Activated T-helper 2 cell treated with anti-CD3 and anti-CD28 coated beads, Interferon-gamma antibody, Interleukin-2, Interleukin-4, amounts not matched to agents 10 μg/mL and 5 μg/mL and 100 μg/mL, durations not matched to agents 14 hours and 24 hours and 36 hours (primary cell): ENCODE measurements at regions not wholly inside any gene's neighbourhood (a gene's known extent, or its start where the extent isn't known, plus 50 kb on each side); places are given as distances from the start of the nearest gene placed in this dataset.
"Not testable (repeated sequence)": the region's sequence is repeated elsewhere in the genome, so short reads cannot be mapped to it uniquely, and the experiment has no call there.

Experiments used
- DNase-seq: peaks from one replicate; pipeline ENCODE4 v3.0.0; 2021; ENCODE audit warnings: low spot score
- H3K27ac Mint-ChIP-seq: one replicate; pipeline ENCODE4 v1.8.0; 2021; ENCODE audit warnings: mixed read lengths
- H3K27me3 Mint-ChIP-seq: one replicate; pipeline ENCODE4 v1.8.0; 2021; ENCODE audit warnings: low read depth, mixed read lengths
- H3K36me3 Mint-ChIP-seq: one replicate; pipeline ENCODE4 v1.8.0; 2021; ENCODE audit warnings: low read depth, mixed read lengths
- H3K4me1 Mint-ChIP-seq: one replicate; pipeline ENCODE4 v1.8.0; 2021; ENCODE audit warnings: low read depth, mixed read lengths
- H3K4me3 Mint-ChIP-seq: one replicate; pipeline ENCODE4 v1.8.0; 2021; ENCODE audit warnings: low read depth, mild to moderate bottlenecking, moderate library complexity, mixed read lengths
- H3K9me3 Mint-ChIP-seq: one replicate; pipeline ENCODE4 v1.8.0; 2021; ENCODE audit warnings: mixed read lengths
- intact Hi-C: fragments of 100-400 bp; cut with micrococcal nuclease; formaldehyde crosslinking; loops from one replicate; pipeline ENCODE4 v1.15.1; 2023

GRCh38 chr5:101455851-101456250, 552.8 kb upstream of the ST8SIA4 start:
- H3K27ac Mint-ChIP-seq: no peak overlapping the region
- intact Hi-C loops: no loop called here
- H3K27me3 Mint-ChIP-seq: no peaks in the 10 kb centered on the region
- DNase-seq: no peak
- H3K9me3 Mint-ChIP-seq: no peaks in the 10 kb centered on the region
- no peak overlapping the region for H3K4me3 Mint-ChIP-seq
- H3K4me1 Mint-ChIP-seq: no peaks in the 10 kb centered on the region
- H3K36me3 Mint-ChIP-seq: no peaks in the 10 kb centered on the region

DNA sequence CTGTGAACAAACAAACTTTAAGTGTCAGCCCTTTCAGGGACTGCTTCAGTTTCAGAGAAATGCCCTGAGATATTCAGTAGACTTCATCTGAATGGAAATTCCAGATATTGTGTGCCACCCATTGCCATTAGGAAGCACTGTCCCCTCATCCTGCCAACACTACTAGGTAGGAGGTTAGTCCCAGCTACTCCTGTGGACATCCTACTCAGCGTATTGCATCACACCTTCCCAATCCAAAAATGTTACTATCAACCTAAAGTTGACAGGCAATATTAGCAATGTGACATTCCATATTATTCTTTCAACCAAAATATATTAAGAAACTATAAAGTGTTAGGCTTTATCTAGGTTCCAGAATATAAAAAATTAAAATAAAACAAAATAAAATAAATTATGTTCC, 552.0 kb upstream of the ST8SIA4 start:
- H3K4me1 Mint-ChIP-seq: no peaks in the 10 kb centered on the region
- intact Hi-C loops: no loop called here
- H3K27ac Mint-ChIP-seq: no peak overlapping the region
- H3K4me3 Mint-ChIP-seq: no peak overlapping the region
- H3K36me3 Mint-ChIP-seq: no peaks in the 10 kb centered on the region
- no peaks in the 10 kb centered on the region for H3K27me3 Mint-ChIP-seq
- DNase-seq: no peak
- H3K9me3 Mint-ChIP-seq: no peaks in the 10 kb centered on the region

- intact Hi-C loops, H3K9me3 Mint-ChIP-seq, H3K27me3 Mint-ChIP-seq, H3K4me1 Mint-ChIP-seq, H3K27ac Mint-ChIP-seq, H3K4me3 Mint-ChIP-seq, DNase-seq, H3K36me3 Mint-ChIP-seq: not testable (repeated sequence)
Measured at GRCh38 chr5:101442281-101442680, 539.2 kb upstream of the ST8SIA4 start.

- DNase-seq: no peak
- Mint-ChIP-seq H3K27me3 (no peaks in the 10 kb centered on the region), H3K4me3 (no peak overlapping the region), H3K36me3 (no peaks in the 10 kb centered on the region), H3K27ac (no peak overlapping the region), H3K9me3 (no peaks in the 10 kb centered on the region), H3K4me1 (no peaks in the 10 kb centered on the region)
- intact Hi-C loops: no loop called here
Measured at GRCh38 chr5:101440173-101440572, 537.1 kb upstream of the ST8SIA4 start.

DNA sequence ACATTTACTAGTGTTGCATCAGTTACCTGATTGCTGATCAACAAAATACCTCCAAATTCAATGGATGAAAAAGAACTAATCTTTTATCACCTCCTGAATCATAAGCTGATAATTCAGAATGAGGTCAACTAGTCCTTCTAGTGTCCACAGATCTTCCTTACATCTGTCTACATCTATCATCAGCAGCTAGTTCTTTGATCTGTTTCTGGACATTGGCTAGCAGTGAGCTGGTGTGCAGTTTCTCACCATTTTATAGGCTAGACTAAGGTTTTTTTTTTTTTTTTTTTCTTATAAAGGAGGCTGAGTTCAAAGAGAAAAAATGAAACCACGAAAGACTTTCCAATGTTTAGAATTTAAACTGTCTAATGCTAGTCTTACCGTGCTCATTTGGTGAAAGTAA, 534.3 kb upstream of the ST8SIA4 start:
- H3K9me3 Mint-ChIP-seq: no peaks in the 10 kb centered on the region
- H3K4me3 Mint-ChIP-seq: no peak overlapping the region
- no peak for DNase-seq
- no peaks in the 10 kb centered on the region for H3K27me3 Mint-ChIP-seq
- H3K27ac Mint-ChIP-seq: no peak overlapping the region
- no peaks in the 10 kb centered on the region for H3K4me1 Mint-ChIP-seq
- H3K36me3 Mint-ChIP-seq: no peaks in the 10 kb centered on the region
- intact Hi-C loops: no loop called here

DNA sequence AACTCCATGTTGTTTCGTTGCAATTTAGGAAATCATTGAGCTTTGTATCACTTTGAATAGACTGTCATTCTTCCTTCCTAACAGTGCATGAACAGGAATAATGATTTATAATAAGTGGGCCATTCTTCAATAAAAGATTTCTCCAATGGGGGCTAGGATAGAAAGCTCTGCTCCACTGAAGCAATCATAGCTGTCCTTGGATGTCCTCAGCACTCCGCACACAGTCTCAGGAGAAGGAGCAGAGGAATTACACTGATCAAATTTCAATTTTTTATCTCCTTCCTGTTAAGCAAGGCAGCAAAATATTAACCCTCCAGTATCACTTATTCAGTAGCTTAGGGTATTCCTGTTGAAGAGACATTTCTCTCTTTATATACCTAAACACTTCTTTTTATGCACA, 532.7 kb upstream of the ST8SIA4 start:
- intact Hi-C loops: no loop called here
- Mint-ChIP-seq H3K9me3 (no peaks in the 10 kb centered on the region), H3K4me3 (no peak overlapping the region), H3K36me3 (no peaks in the 10 kb centered on the region), H3K27ac (no peak overlapping the region), H3K27me3 (no peaks in the 10 kb centered on the region), H3K4me1 (no peaks in the 10 kb centered on the region)
- DNase-seq: no peak

DNA sequence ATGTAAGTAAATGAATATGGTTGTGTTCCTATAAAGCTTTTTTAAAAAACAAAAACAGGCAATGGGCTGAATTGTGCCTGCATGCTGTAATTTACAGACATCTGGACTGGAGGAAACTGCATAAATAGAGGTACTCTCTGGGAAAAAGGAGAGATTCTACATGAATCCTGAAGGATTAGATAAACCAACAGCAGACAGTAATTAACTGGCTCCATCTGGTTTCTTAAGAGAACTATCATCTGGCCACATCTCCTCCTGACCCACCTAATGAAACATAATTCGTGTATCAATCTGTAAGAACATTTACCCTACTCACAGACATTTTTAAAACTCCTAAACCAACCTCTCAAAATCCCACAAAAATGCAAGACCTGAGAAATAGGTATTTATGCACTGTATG, 528.1 kb upstream of the ST8SIA4 start:
- no peaks in the 10 kb centered on the region for H3K27me3 Mint-ChIP-seq
- DNase-seq: no peak
- H3K4me1 Mint-ChIP-seq: no peaks in the 10 kb centered on the region
- H3K27ac Mint-ChIP-seq: no peak overlapping the region
- H3K9me3 Mint-ChIP-seq: no peaks in the 10 kb centered on the region
- no peak overlapping the region for H3K4me3 Mint-ChIP-seq
- intact Hi-C loops: no loop called here
- no peaks in the 10 kb centered on the region for H3K36me3 Mint-ChIP-seq

DNA sequence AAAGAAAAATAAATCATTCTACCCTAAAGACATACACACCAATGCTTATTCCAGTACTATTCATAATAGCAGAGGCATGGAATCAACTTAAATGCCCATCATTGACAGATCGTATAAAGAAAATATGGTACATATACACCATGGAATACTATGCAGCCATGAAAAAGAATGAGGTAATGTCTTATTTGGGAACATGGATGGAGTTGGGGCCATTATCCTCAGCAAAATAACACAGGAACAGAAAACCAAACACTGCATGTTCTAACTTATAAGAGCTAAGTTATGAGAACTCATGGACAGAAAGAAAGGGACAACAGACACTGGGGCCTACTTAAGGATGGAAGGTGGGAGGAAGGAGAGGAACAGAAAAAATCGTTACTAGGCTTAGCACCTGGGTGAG, 527.5 kb upstream of the ST8SIA4 start:
- H3K9me3 Mint-ChIP-seq: no peaks in the 10 kb centered on the region
- no peaks in the 10 kb centered on the region for H3K4me1 Mint-ChIP-seq
- intact Hi-C loops: no loop called here
- no peaks in the 10 kb centered on the region for H3K27me3 Mint-ChIP-seq
- no peak for DNase-seq
- no peak overlapping the region for H3K4me3 Mint-ChIP-seq
- H3K36me3 Mint-ChIP-seq: no peaks in the 10 kb centered on the region
- H3K27ac Mint-ChIP-seq: no peak overlapping the region

DNA sequence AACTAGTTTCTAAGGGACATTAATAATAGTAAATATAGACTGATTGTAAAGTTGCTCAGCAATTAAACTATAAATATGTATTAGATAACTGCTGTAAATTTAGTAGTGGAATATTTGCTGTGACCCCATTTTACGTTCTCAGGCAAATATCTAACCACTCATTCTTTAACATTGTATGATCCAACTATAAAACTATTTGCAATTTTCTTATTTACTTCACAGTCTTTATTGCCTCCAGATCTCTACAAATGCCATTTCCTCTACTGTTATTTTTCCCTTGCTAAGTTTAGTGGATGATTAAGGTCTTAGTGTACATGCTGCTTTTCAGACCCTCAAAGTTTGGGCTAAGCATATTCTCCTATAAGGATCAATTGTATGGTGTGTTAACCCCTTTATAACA, 526.2 kb upstream of the ST8SIA4 start:
- H3K9me3 Mint-ChIP-seq: no peaks in the 10 kb centered on the region
- no peaks in the 10 kb centered on the region for H3K27me3 Mint-ChIP-seq
- no peak overlapping the region for H3K27ac Mint-ChIP-seq
- no peak for DNase-seq
- intact Hi-C loops: no loop called here
- H3K4me1 Mint-ChIP-seq: no peaks in the 10 kb centered on the region
- H3K4me3 Mint-ChIP-seq: no peak overlapping the region
- H3K36me3 Mint-ChIP-seq: no peaks in the 10 kb centered on the region

GRCh38 chr5:101425339-101425859, 522.3 kb upstream of the ST8SIA4 start:
- Mint-ChIP-seq H3K9me3 (no peaks in the 10 kb centered on the region), H3K27ac (no peak overlapping the region), H3K4me1 (no peaks in the 10 kb centered on the region), H3K27me3 (no peaks in the 10 kb centered on the region), H3K4me3 (no peak overlapping the region), H3K36me3 (no peaks in the 10 kb centered on the region)
- intact Hi-C loops: no loop called here
- DNase-seq: no peak

DNA sequence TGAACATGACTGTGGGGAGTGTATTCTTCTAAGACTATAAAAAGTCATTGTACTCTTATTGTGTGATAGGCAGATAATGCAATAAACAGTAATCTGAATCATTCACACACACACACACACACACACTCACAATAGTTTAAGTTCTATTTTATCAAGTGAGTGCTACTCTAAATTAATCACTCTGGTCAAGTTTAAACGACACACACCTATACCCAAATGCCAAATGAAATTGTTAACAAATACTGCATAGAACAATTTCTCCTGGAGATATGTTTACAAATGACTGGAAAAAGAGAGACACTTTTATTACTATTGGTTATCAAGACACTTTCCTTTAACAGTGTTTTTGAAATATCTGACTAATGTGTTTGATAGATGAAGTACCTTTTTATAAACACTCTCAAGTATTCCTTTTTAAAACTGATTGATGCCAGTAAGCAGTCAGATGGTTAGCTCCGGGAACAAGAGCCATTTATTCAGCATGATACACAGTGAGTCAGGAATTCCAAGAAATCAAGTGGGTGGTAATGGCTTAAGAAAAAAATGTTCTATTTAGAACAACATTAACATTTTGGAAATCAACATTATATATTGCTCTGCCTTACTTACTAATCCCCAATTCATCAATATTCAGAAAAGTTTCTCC, 521.6 kb upstream of the ST8SIA4 start:
- intact Hi-C loops: no loop called here
- no peak overlapping the region for H3K4me3 Mint-ChIP-seq
- DNase-seq: no peak
- H3K27me3 Mint-ChIP-seq: no peaks in the 10 kb centered on the region
- no peak overlapping the region for H3K27ac Mint-ChIP-seq
- no peaks in the 10 kb centered on the region for H3K4me1 Mint-ChIP-seq
- H3K9me3 Mint-ChIP-seq: no peaks in the 10 kb centered on the region
- H3K36me3 Mint-ChIP-seq: no peaks in the 10 kb centered on the region

- no peak for DNase-seq
- no peaks in the 10 kb centered on the region for H3K9me3 Mint-ChIP-seq
- intact Hi-C loops: no loop called here
- no peaks in the 10 kb centered on the region for H3K27me3 Mint-ChIP-seq
- H3K4me1 Mint-ChIP-seq: no peaks in the 10 kb centered on the region
- no peaks in the 10 kb centered on the region for H3K36me3 Mint-ChIP-seq
- H3K27ac Mint-ChIP-seq: no peak overlapping the region
- H3K4me3 Mint-ChIP-seq: no peak overlapping the region
Measured at GRCh38 chr5:101418713-101419118, 515.6 kb upstream of the ST8SIA4 start.

DNA sequence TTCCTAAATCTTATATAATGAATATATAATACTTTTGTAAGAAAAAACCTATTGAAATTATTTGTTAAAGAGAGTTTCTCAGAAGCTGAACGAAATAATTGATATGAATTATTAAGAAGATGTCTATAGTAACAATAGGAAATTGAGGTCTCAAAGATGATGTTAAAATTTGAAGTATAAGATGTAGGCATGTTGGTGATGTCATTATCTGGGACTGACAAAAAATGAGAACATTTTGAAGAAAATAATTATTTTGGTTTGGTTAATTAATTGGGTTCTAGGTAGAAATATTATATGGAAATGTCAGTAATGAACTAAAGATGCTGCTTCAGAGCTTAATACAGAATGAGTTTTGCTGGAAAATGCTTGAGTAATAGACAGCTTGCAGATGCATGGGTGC, 501.4 kb upstream of the ST8SIA4 start:
- Mint-ChIP-seq H3K4me1 (no peaks in the 10 kb centered on the region), H3K36me3 (no peaks in the 10 kb centered on the region), H3K27ac (no peak overlapping the region), H3K27me3 (no peaks in the 10 kb centered on the region), H3K4me3 (no peak overlapping the region), H3K9me3 (no peaks in the 10 kb centered on the region)
- intact Hi-C loops: no loop called here
- no peak for DNase-seq
